GM12865 (cell line): ENCODE measurements at regions not wholly inside any gene's neighbourhood (a gene's known extent, or its start where the extent isn't known, plus 50 kb on each side); places are given as distances from the start of the nearest gene placed in this dataset.

Source experiments
- DNase-seq: peaks from one replicate; pipeline ENCODE4 v3.0.0; 2010; ENCODE audit warnings: low read depth
- H3K4me3 ChIP-seq: 2 replicates; pipeline ENCODE4 v1.5.1; 2011; ENCODE audit warnings: mild to moderate bottlenecking, low read depth, low read length, control low read depth
- CTCF ChIP-seq: IDR thresholded peaks from 2 replicates; pipeline ENCODE4 v1.5.1; 2011; ENCODE audit warnings: low read length, control low read depth, low read depth, inconsistent platforms; ENCODE audit not compliant: insufficient read depth; ENCODE audit errors: missing control alignments

GRCh38 chr10:123373591-123373990, 219.4 kb downstream of the BUB3 start:
- TF ChIP-seq CTCF, result no peak
- no peak overlapping the region for H3K4me3 ChIP-seq
- no peak for DNase-seq

GRCh38 chr10:123375097-123375496, 220.9 kb downstream of the BUB3 start:
- no peak overlapping the region for H3K4me3 ChIP-seq
- no peak for DNase-seq
- TF ChIP-seq CTCF, result no peak

GRCh38 chr10:123375738-123376137, 221.5 kb downstream of the BUB3 start:
- no peak for DNase-seq
- TF ChIP-seq CTCF, result no peak
- H3K4me3 ChIP-seq, result no peak overlapping the region

GRCh38 chr10:123377883-123378282, 223.7 kb downstream of the BUB3 start:
- DNase-seq, result no peak
- no peak for TF ChIP-seq CTCF
- no peak overlapping the region for H3K4me3 ChIP-seq

- DNase-seq, result no peak
- no peak for TF ChIP-seq CTCF
Observed at GRCh38 chr10:123378302-123378701, 224.1 kb downstream of the BUB3 start.

GRCh38 chr10:123379156-123379555, 225.0 kb downstream of the BUB3 start:
- no peak for DNase-seq
- no peak overlapping the region for H3K4me3 ChIP-seq
- TF ChIP-seq CTCF, result no peak

More at GRCh38 chr10:123378302-123378701, 224.1 kb downstream of the BUB3 start:
- no peak overlapping the region for H3K4me3 ChIP-seq

- DNase-seq, result peak; percentile 38
- H3K4me3 ChIP-seq, result no peak overlapping the region
- peak; percentile 31 for TF ChIP-seq CTCF
Observed at GRCh38 chr10:123380491-123381085, 226.4 kb downstream of the BUB3 start.
